Right lobe of liver (tissue), 6 donors: ENCODE measurements at regions not wholly inside any gene's neighbourhood (a gene's known extent, or its start where the extent isn't known, plus 50 kb on each side); places are given as distances from the start of the nearest gene placed in this dataset.

ENCODE experiments used
- ATAC-seq, 4 donors: fragments of 200-7000 bp; cut with Tn5 transposase; one replicate each; pipeline ENCODE4 v1.9.1; 2020; ENCODE audit warnings: mild to moderate bottlenecking in 4 of 4, moderate library complexity in 4 of 4
- DNase-seq, 3 donors: peaks; one replicate each; pipeline ENCODE4 v3.0.0-alpha.2; 2020
- H3K27ac ChIP-seq, 3 donors: fragments of 200-600 bp; one replicate each; pipeline ENCODE4 v1.8.0; 2022
- H3K27me3 ChIP-seq, 2 donors: fragments of 200-600 bp; one replicate each; pipeline ENCODE4 v1.8.0; 2022
- H3K36me3 ChIP-seq, 4 donors: fragments of 200-600 bp; sonication (generic) in 1 of 4; one replicate each; pipeline versions ENCODE4 v1.5.1 to v1.8.0; 2017 to 2022; ENCODE audit warnings: control low read depth in 1 of 4
- H3K4me1 ChIP-seq, 4 donors: fragments of 200-600 bp; sonication (generic) in 1 of 4; one replicate each; pipeline versions ENCODE4 v1.5.1 to v1.8.0; 2017 to 2022; ENCODE audit warnings: control low read depth in 1 of 4
- H3K4me3 ChIP-seq, 3 donors: fragments of 200-600 bp; one replicate each; pipeline ENCODE4 v1.8.0; 2022
- H3K9me3 ChIP-seq, 4 donors: fragments of 200-600 bp; sonication (generic) in 1 of 4; one replicate each; pipeline versions ENCODE4 v1.5.1 to v1.8.0; 2017 to 2022; ENCODE audit warnings: control low read depth in 1 of 4
- CTCF ChIP-seq, 4 donors: fragments of 200-600 bp in 3 of 4; fragments of 450-650 bp in 1 of 4; IDR thresholded peaks; one replicate each; pipeline versions ENCODE4 v1.5.1 to v1.8.0; 2016 to 2022; ENCODE audit warnings: antibody characterized with exemption in 4 of 4, mild to moderate bottlenecking in 2 of 4
- POLR2A ChIP-seq: fragments of 450-650 bp; IDR thresholded peaks from one replicate; pipeline ENCODE4 v1.6.1; 2017; ENCODE audit warnings: antibody characterized with exemption, mild to moderate bottlenecking
- WGBS: methylation state at CpG from one replicate; pipeline ENCODE4 v1.1.6; 2018; ENCODE audit warnings: low coverage, low lambda C conversion rate; ENCODE audit not compliant: insufficient coverage; ENCODE audit errors: missing lambda C conversion rate; 5-methylcytosine and 5-hydroxymethylcytosine counted together
- intact Hi-C, 2 donors: fragments of 100-400 bp; cut with DNase I; formaldehyde crosslinking; loops; one replicate each; pipeline versions ENCODE4 v1.11.2 to v1.14.1; 2022
- donor health status: DM: no; HTN: yes; CAD: no.
- donor health status: DM: no; HTN: no; CAD: no.
- donor health status: DM: no; HTN: no; CAD: no.
- donor health status: DM: no; HTN: yes; CAD: no.
- donor health status: DM: no; HTN: yes; CAD: no.

- H3K4me3 ChIP-seq = no peak overlapping the region
- no peak for ATAC-seq
- H3K27me3 ChIP-seq = no peaks in the 10 kb centered on the region
- H3K27ac ChIP-seq = no peak overlapping the region
- no peaks in the 10 kb centered on the region for H3K36me3 ChIP-seq
- intact Hi-C loops = no loop called here
- H3K9me3 ChIP-seq = no peaks in the 10 kb centered on the region
- H3K4me1 ChIP-seq = no peaks in the 10 kb centered on the region
- TF ChIP-seq POLR2A = no peak
- TF ChIP-seq CTCF (IDR thresholded peaks at IDR 0.05) = no peak
- 30% methylated on average over 2 of the region's 2 CpGs for WGBS
- no peak for DNase-seq
Measured at GRCh38 chr18:73645160-73645715, 502.4 kb downstream of the FBXO15 start.

GRCh38 chr18:73639788-73640187 is 507.8 kb downstream of the FBXO15 start:
- Histone ChIP-seq H3K27ac (no peak overlapping the region), H3K36me3 (no peaks in the 10 kb centered on the region), H3K9me3 (no peaks in the 10 kb centered on the region), H3K4me1 (no peaks in the 10 kb centered on the region), H3K4me3 (no peak overlapping the region), H3K27me3 (no peaks in the 10 kb centered on the region)
- ATAC-seq (no peak), DNase-seq (no peak)
- WGBS = 89% methylated on average over 6 of the region's 6 CpGs
- intact Hi-C loops = no loop called here
- TF ChIP-seq POLR2A = no peak
- TF ChIP-seq CTCF (IDR thresholded peaks at IDR 0.05) = no peak

GRCh38 chr18:73638709-73639108 is 508.9 kb downstream of the FBXO15 start:
- H3K9me3 ChIP-seq = no peaks in the 10 kb centered on the region
- no peaks in the 10 kb centered on the region for H3K36me3 ChIP-seq
- intact Hi-C loops = no loop called here
- TF ChIP-seq CTCF (IDR thresholded peaks at IDR 0.05) = no peak
- TF ChIP-seq POLR2A = no peak
- H3K4me3 ChIP-seq = no peak overlapping the region
- no peak for ATAC-seq
- DNase-seq = no peak
- no peak overlapping the region for H3K27ac ChIP-seq
- no peaks in the 10 kb centered on the region for H3K27me3 ChIP-seq
- no peaks in the 10 kb centered on the region for H3K4me1 ChIP-seq

- intact Hi-C loops = no loop called here
- no peak for ATAC-seq
- Histone ChIP-seq H3K9me3 (no peaks in the 10 kb centered on the region), H3K27ac (no peak overlapping the region), H3K4me1 (no peaks in the 10 kb centered on the region), H3K27me3 (no peaks in the 10 kb centered on the region), H3K36me3 (no peaks in the 10 kb centered on the region), H3K4me3 (no peak overlapping the region)
- no peak for TF ChIP-seq CTCF (IDR thresholded peaks at IDR 0.05)
- TF ChIP-seq POLR2A = no peak
- no peak for DNase-seq
- 35% methylated on average over 2 of the region's 2 CpGs for WGBS
Measured at GRCh38 chr18:73636355-73636754, 511.3 kb downstream of the FBXO15 start.

- Histone ChIP-seq H3K4me3 (no peak overlapping the region), H3K27ac (no peak overlapping the region), H3K27me3 (no peaks in the 10 kb centered on the region), H3K4me1 (no peaks in the 10 kb centered on the region), H3K36me3 (no peaks in the 10 kb centered on the region), H3K9me3 (no peaks in the 10 kb centered on the region)
- intact Hi-C loops = no loop called here
- TF ChIP-seq POLR2A (no peak), CTCF (IDR thresholded peaks at IDR 0.05) (no peak)
- ATAC-seq (no peak), DNase-seq (no peak)
- 33% methylated on average over 2 of the region's 2 CpGs for WGBS
Measured at GRCh38 chr18:73626859-73627258, 520.8 kb downstream of the FBXO15 start.
